HEK293 (cell line): ENCODE measurements at regions not wholly inside any gene's neighbourhood (a gene's known extent, or its start where the extent isn't known, plus 50 kb on each side); places are given as distances from the start of the nearest gene placed in this dataset.

Source experiments
- CTCF ChIA-PET: fragments of 350-600 bp; formaldehyde crosslinking; extraction: SDS; loops from one replicate; lab custom pipeline; 2021; ENCODE audit warnings: antibody characterized with exemption; lab: Yijun Ruan, JAX
- POLR2A ChIA-PET: fragments of 300-600 bp; formaldehyde crosslinking; extraction: SDS; loops from one replicate; lab custom pipeline; 2020; ENCODE audit warnings: antibody characterized with exemption, inconsistent platforms; lab: Yijun Ruan, JAX
- H3K27ac ChIP-seq: fragments of 200-500 bp; sonication (Bioruptor generic); 2 replicates; pipeline ENCODE4 v1.5.1; 2014; ENCODE audit warnings: low read depth, low read length, control low read depth, inconsistent platforms; ENCODE audit errors: extremely low read depth
- H3K36me3 ChIP-seq, 2 experiments: fragments of 200-500 bp in 1 of 2; sonication (Bioruptor generic) in 1 of 2; 1 replicate in 1 of 2; 2 replicates in 1 of 2; pipeline ENCODE4 v1.5.1; 2014 to 2017; ENCODE audit warnings: inconsistent platforms in 2 of 2, low read length in 2 of 2; ENCODE audit not compliant: control insufficient read depth in 2 of 2, insufficient read depth in 1 of 2
- H3K4me1 ChIP-seq: fragments of 200-500 bp; sonication (Bioruptor generic); 2 replicates; pipeline ENCODE4 v1.5.1; 2014; ENCODE audit warnings: mild to moderate bottlenecking, low read length, inconsistent platforms; ENCODE audit not compliant: control insufficient read depth, insufficient read depth
- H3K4me3 ChIP-seq: 2 replicates; pipeline ENCODE4 v1.5.1; 2011; ENCODE audit warnings: low read depth, mild to moderate bottlenecking, control low read depth, low read length, moderate library complexity
- H3K9me3 ChIP-seq: fragments of 200-500 bp; sonication (Bioruptor generic); 2 replicates; pipeline ENCODE4 v1.5.1; 2014; ENCODE audit warnings: low read depth, low read length, inconsistent platforms; ENCODE audit not compliant: control insufficient read depth, insufficient read depth
- GFI1B ChIP-seq: fragments of 450-650 bp; formaldehyde crosslinking; IDR thresholded peaks from 2 replicates; pipeline ENCODE4 v1.5.1; 2016; ENCODE audit warnings: missing biosample characterization, missing genetic modification characterization
- GLIS1 ChIP-seq: fragments of 450-650 bp; formaldehyde crosslinking; IDR thresholded peaks from 2 replicates; pipeline ENCODE4 v1.5.1; 2016; ENCODE audit warnings: missing biosample characterization, missing genetic modification characterization
- GLIS2 ChIP-seq: fragments of 450-650 bp; formaldehyde crosslinking; IDR thresholded peaks from 2 replicates; pipeline ENCODE4 v1.5.1; 2016; ENCODE audit warnings: missing biosample characterization, missing genetic modification characterization
- HIC1 ChIP-seq: fragments of 450-650 bp; formaldehyde crosslinking; IDR thresholded peaks from 2 replicates; pipeline ENCODE4 v1.5.1; 2016; ENCODE audit warnings: missing biosample characterization, missing genetic modification characterization
- KLF10 ChIP-seq: fragments of 450-650 bp; IDR thresholded peaks from 2 replicates; pipeline ENCODE4 v1.5.1; 2018; ENCODE audit warnings: missing biosample characterization, mild to moderate bottlenecking, missing genetic modification characterization
- MEIS1 ChIP-seq: sonication (generic); formaldehyde crosslinking; IDR thresholded peaks from 2 replicates; pipeline ENCODE4 v1.8.1; 2022; ENCODE audit warnings: missing genetic modification reagents, mild to moderate bottlenecking, borderline replicate concordance
- OVOL3 ChIP-seq: fragments of 450-650 bp; formaldehyde crosslinking; IDR thresholded peaks from 2 replicates; pipeline ENCODE4 v1.5.1; 2016; ENCODE audit warnings: missing biosample characterization, missing genetic modification characterization
- SP7 ChIP-seq: fragments of 450-650 bp; formaldehyde crosslinking; IDR thresholded peaks from 2 replicates; pipeline ENCODE4 v1.5.1; 2016; ENCODE audit warnings: missing biosample characterization, missing genetic modification characterization
- TCF7L2 ChIP-seq: IDR thresholded peaks from 2 replicates; pipeline ENCODE4 v1.6.1; 2011; ENCODE audit warnings: low read depth, mild to moderate bottlenecking, inconsistent platforms, low read length, moderate library complexity, borderline replicate concordance
- ZBTB1 ChIP-seq: fragments of 450-650 bp; formaldehyde crosslinking; IDR thresholded peaks from 2 replicates; pipeline ENCODE4 v1.5.1; 2016; ENCODE audit warnings: missing biosample characterization, missing genetic modification characterization
- ZFP3 ChIP-seq: fragments of 450-650 bp; formaldehyde crosslinking; IDR thresholded peaks from 2 replicates; pipeline ENCODE4 v1.5.1; 2016; ENCODE audit warnings: low read depth, missing biosample characterization, missing genetic modification characterization
- ZNF10 ChIP-seq: fragments of 450-650 bp; formaldehyde crosslinking; IDR thresholded peaks from 2 replicates; pipeline ENCODE4 v1.5.1; 2017; ENCODE audit warnings: missing biosample characterization, missing genetic modification characterization
- ZNF112 ChIP-seq: fragments of 450-650 bp; formaldehyde crosslinking; IDR thresholded peaks from 2 replicates; pipeline ENCODE4 v1.5.0; 2017; ENCODE audit warnings: missing biosample characterization, missing genetic modification characterization
- ZNF121 ChIP-seq: fragments of 450-650 bp; formaldehyde crosslinking; IDR thresholded peaks from 2 replicates; pipeline ENCODE4 v1.5.1; 2016; ENCODE audit warnings: missing biosample characterization, missing genetic modification characterization
- ZNF133 ChIP-seq: fragments of 450-650 bp; formaldehyde crosslinking; IDR thresholded peaks from 2 replicates; pipeline ENCODE4 v1.5.1; 2016; ENCODE audit warnings: missing biosample characterization, missing genetic modification characterization
- ZNF155 ChIP-seq: fragments of 450-650 bp; formaldehyde crosslinking; IDR thresholded peaks from 2 replicates; pipeline ENCODE4 v1.5.1; 2016; ENCODE audit warnings: missing biosample characterization, missing genetic modification characterization
- ZNF16 ChIP-seq: fragments of 450-650 bp; formaldehyde crosslinking; IDR thresholded peaks from 2 replicates; pipeline ENCODE4 v1.5.1; 2016; ENCODE audit warnings: low read depth, missing biosample characterization, missing genetic modification characterization
- ZNF18 ChIP-seq: fragments of 450-650 bp; formaldehyde crosslinking; IDR thresholded peaks from 2 replicates; pipeline ENCODE4 v1.5.1; 2016; ENCODE audit warnings: missing biosample characterization, missing genetic modification characterization
- ZNF223 ChIP-seq: fragments of 450-650 bp; formaldehyde crosslinking; IDR thresholded peaks from 2 replicates; pipeline ENCODE4 v1.5.1; 2016; ENCODE audit warnings: missing biosample characterization, missing genetic modification characterization
- ZNF311 ChIP-seq: fragments of 450-650 bp; formaldehyde crosslinking; IDR thresholded peaks from 2 replicates; pipeline ENCODE4 v1.5.1; 2017; ENCODE audit warnings: missing biosample characterization, missing genetic modification characterization, borderline replicate concordance
- ZNF335 ChIP-seq: fragments of 450-650 bp; formaldehyde crosslinking; conservative IDR thresholded peaks from 2 replicates; pipeline ENCODE4 v1.5.1; 2016; ENCODE audit warnings: missing biosample characterization, missing genetic modification characterization
- ZNF366 ChIP-seq: fragments of 450-650 bp; formaldehyde crosslinking; conservative IDR thresholded peaks from 2 replicates; pipeline ENCODE4 v1.5.1; 2016; ENCODE audit warnings: missing biosample characterization, missing genetic modification characterization
- ZNF394 ChIP-seq: fragments of 450-650 bp; formaldehyde crosslinking; IDR thresholded peaks from 2 replicates; pipeline ENCODE4 v1.5.1; 2016; ENCODE audit warnings: missing biosample characterization, missing genetic modification characterization, mild to moderate bottlenecking, moderate library complexity, borderline replicate concordance
- ZNF529 ChIP-seq: fragments of 450-650 bp; formaldehyde crosslinking; IDR thresholded peaks from 2 replicates; pipeline ENCODE4 v1.5.1; 2017; ENCODE audit warnings: missing genetic modification characterization, missing biosample characterization; ENCODE audit not compliant: insufficient replicate concordance
- ZNF560 ChIP-seq: fragments of 450-650 bp; formaldehyde crosslinking; IDR thresholded peaks from 2 replicates; pipeline ENCODE4 v1.5.1; 2017; ENCODE audit warnings: missing biosample characterization, missing genetic modification characterization, borderline replicate concordance
- ZNF610 ChIP-seq: fragments of 450-650 bp; formaldehyde crosslinking; IDR thresholded peaks from 2 replicates; pipeline ENCODE4 v1.5.1; 2016; ENCODE audit warnings: missing biosample characterization, missing genetic modification characterization, borderline replicate concordance
- ZNF621 ChIP-seq: fragments of 450-650 bp; formaldehyde crosslinking; IDR thresholded peaks from 2 replicates; pipeline ENCODE4 v1.5.1; 2017; ENCODE audit warnings: missing biosample characterization, missing genetic modification characterization
- ZNF623 ChIP-seq: fragments of 450-650 bp; formaldehyde crosslinking; IDR thresholded peaks from 2 replicates; pipeline ENCODE4 v1.5.1; 2016; ENCODE audit warnings: missing biosample characterization, missing genetic modification characterization
- ZSCAN18 ChIP-seq: fragments of 450-650 bp; formaldehyde crosslinking; IDR thresholded peaks from 2 replicates; pipeline ENCODE4 v1.5.1; 2016; ENCODE audit warnings: missing biosample characterization, missing genetic modification characterization
- ZSCAN4 ChIP-seq: fragments of 450-650 bp; formaldehyde crosslinking; IDR thresholded peaks from 2 replicates; pipeline ENCODE4 v1.5.1; 2017; ENCODE audit warnings: missing biosample characterization, missing genetic modification characterization
- TF ChIP-seq, protein P1 (sequence below): fragments of 450-650 bp; formaldehyde crosslinking; IDR thresholded peaks from 2 replicates; pipeline ENCODE4 v1.5.1; 2016; ENCODE audit warnings: missing biosample characterization, missing genetic modification characterization

DNA sequence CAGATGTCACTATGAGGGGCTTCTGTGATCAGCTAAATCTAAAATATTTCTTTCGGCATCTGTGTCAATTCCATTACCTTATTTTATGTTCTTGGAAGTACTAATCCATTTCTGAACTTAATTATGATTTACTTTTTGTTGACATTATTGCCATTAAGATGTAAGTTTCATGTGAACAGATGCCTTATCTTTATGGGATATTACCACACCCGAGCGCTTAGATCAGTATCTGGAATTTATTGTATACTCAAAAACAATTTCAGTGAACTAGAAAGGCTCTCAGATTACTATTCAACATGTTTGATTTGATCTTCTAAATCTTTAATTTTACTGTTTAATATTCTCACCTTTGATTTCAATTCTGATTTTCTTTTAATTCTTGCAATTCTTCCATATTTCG is 567.7 kb upstream of the TLE4 start:
- H3K36me3 ChIP-seq: no peaks in the 10 kb centered on the region
- no peaks in the 10 kb centered on the region for H3K4me1 ChIP-seq
- H3K9me3 ChIP-seq: no peaks in the 10 kb centered on the region
- H3K4me3 ChIP-seq: no peak overlapping the region
- TF ChIP-seq ZSCAN18 (tag by site-specific recombination) (no peak), MEIS1 (CRISPR knock-in tag) (no peak), ZNF560 (tag by site-specific recombination) (no peak), ZNF610 (tag by site-specific recombination) (no peak), ZNF10 (no peak), ZNF394 (tag by site-specific recombination) (no peak), GLIS1 (no peak), GFI1B (tag by site-specific recombination) (no peak), ZNF366 (tag by site-specific recombination) (no peak), SP7 (tag by site-specific recombination) (no peak), ZNF155 (no peak), OVOL3 (no peak), ZNF16 (tag by site-specific recombination) (no peak), ZNF112 (tag by site-specific recombination) (no peak), TCF7L2 (no peak)
- CTCF ChIA-PET: no interaction called here
- no peak overlapping the region for H3K27ac ChIP-seq
- POLR2A ChIA-PET: no interaction called here

GRCh38 chr9:79006546-79006945 is 565.2 kb upstream of the TLE4 start:
- Histone ChIP-seq H3K27ac (no peak overlapping the region), H3K4me1 (no peaks in the 10 kb centered on the region), H3K9me3 (no peaks in the 10 kb centered on the region), H3K4me3 (no peak overlapping the region), H3K36me3 (no peaks in the 10 kb centered on the region)
- ChIA-PET POLR2A (no interaction called here), CTCF (interaction anchor here (1.0 kb wide), 1 partner anchor 9 kb away, joined by 3 read pairs; no protein-coding TSS in a partner anchor)
- TF ChIP-seq, protein P1, sequence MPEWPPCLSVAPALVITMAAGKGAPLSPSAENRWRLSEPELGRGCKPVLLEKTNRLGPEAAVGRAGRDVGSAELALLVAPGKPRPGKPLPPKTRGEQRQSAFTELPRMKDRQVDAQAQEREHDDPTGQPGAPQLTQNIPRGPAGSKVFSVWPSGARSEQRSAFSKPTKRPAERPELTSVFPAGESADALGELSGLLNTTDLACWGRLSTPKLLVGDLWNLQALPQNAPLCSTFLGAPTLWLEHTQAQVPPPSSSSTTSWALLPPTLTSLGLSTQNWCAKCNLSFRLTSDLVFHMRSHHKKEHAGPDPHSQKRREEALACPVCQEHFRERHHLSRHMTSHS (tag by site-specific recombination): no peak
- TF ChIP-seq ZFP3 (tag by site-specific recombination) (no peak), ZNF621 (tag by site-specific recombination) (no peak), ZNF529 (no peak), GFI1B (tag by site-specific recombination) (no peak), ZNF560 (tag by site-specific recombination) (no peak), ZNF311 (tag by site-specific recombination) (no peak), ZNF133 (tag by site-specific recombination) (no peak), ZNF223 (tag by site-specific recombination) (no peak), ZNF121 (tag by site-specific recombination) (no peak), ZBTB1 (tag by site-specific recombination) (no peak), KLF10 (tag by site-specific recombination) (no peak), ZSCAN4 (tag by site-specific recombination) (no peak), ZNF335 (no peak), GLIS2 (no peak), ZNF623 (tag by site-specific recombination) (no peak), ZNF18 (tag by site-specific recombination) (no peak), HIC1 (tag by site-specific recombination) (no peak)
